DOHH2 (cell line): ENCODE measurements at regions not wholly inside any gene's neighbourhood (a gene's known extent, or its start where the extent isn't known, plus 50 kb on each side); places are given as distances from the start of the nearest gene placed in this dataset.

ENCODE experiments used
- CTCF ChIP-seq: fragments of 200-600 bp; sonication (generic); IDR thresholded peaks from one replicate; pipeline ENCODE4 v1.5.1; 2014; ENCODE audit warnings: antibody characterized with exemption, mild to moderate bottlenecking, low read depth, low read length; ENCODE audit not compliant: poor library complexity, severe bottlenecking
- EZH2phosphoT487 ChIP-seq: fragments of 200-600 bp; sonication (generic); IDR thresholded peaks from 2 replicates; pipeline ENCODE4 v1.6.1; 2017; ENCODE audit warnings: borderline replicate concordance, mild to moderate bottlenecking, antibody characterized with exemption, low read length, moderate library complexity, mixed read lengths

DNA sequence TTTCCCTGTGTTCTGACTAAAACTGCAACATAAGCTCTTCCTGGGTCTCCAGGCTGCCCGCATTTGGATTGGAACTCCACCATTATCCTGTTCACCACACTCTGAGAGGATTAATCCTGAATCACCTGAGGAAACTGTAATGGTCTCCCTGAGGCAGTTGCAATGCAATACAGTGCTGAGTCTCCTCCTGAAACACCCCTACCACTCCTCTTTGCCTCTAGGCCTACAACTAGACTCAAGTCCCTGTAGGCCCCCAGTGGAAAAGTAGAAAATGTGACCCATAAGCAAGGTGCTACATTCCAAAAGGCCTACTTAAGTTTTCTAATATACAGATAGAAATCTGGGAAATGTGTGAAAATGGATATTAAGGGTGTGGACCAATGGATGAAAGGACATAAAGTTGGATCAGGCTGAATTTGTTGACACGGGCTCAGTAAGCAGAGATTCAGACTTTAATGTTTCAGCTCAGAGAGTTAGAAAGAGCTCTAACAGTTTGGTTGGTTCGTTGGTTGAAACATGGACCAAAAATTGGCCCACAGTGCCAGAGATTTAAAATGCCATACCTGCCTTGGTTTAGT, 222.3 kb upstream of the ZC3H15 start:
- TF ChIP-seq CTCF: no peak
- no peak for TF ChIP-seq EZH2phosphoT487
